Body of pancreas (tissue), 4 donors: ENCODE measurements at regions not wholly inside any gene's neighbourhood (a gene's known extent, or its start where the extent isn't known, plus 50 kb on each side); places are given as distances from the start of the nearest gene placed in this dataset.

Experiments used
- CTCF ChIP-seq, 7 experiments: fragments of 450-650 bp in 4 of 7; fragments of 200-600 bp in 3 of 7; sonication (generic) in 3 of 7; IDR thresholded peaks; one replicate each; pipeline ENCODE4 v1.5.1; 2016 to 2019; ENCODE audit warnings: antibody characterized with exemption in 7 of 7
- POLR2A ChIP-seq, 3 donors: fragments of 450-650 bp; IDR thresholded peaks; one replicate each; pipeline ENCODE4 v1.6.1; 2016; ENCODE audit warnings: antibody characterized with exemption in 3 of 3, mild to moderate bottlenecking in 2 of 3

GRCh38 chr13:107035778-107036177, 467.8 kb upstream of the ARGLU1 start:
- TF ChIP-seq CTCF (IDR thresholded peaks at IDR 0.05) (no peak), POLR2A (IDR thresholded peaks at IDR 0.05) (no peak)
